ENCODE measurements at regions not wholly inside any gene's neighbourhood (a gene's known extent, or its start where the extent isn't known, plus 50 kb on each side); places are given as distances from the start of the nearest gene placed in this dataset.
A peak's percentile ranks its signal among the peaks of the same experiment; 100 is the strongest.

- no peak for DNase-seq
These were observed 350.8 kb upstream of the NFE2L3 start for GRCh38 chr7:25801214-25801613.

GRCh38 chr7:25802057-25802456 is 349.9 kb upstream of the NFE2L3 start:
- DNase-seq: no peak

GRCh38 chr7:25802473-25802872 is 349.5 kb upstream of the NFE2L3 start:
- DNase-seq: no peak

GRCh38 chr7:25803117-25803887 is 348.7 kb upstream of the NFE2L3 start:
- DNase-seq: no peak

GRCh38 chr7:25804154-25804553 is 347.8 kb upstream of the NFE2L3 start:
- DNase-seq: no peak

- DNase-seq: no peak
These were observed 346.8 kb upstream of the NFE2L3 start for GRCh38 chr7:25805027-25805687.

GRCh38 chr7:25807086-25807611 is 344.8 kb upstream of the NFE2L3 start:
- DNase-seq: no peak

GRCh38 chr7:25809441-25809840 is 342.6 kb upstream of the NFE2L3 start:
- no peak for DNase-seq

- DNase-seq: no peak
These were observed 339.7 kb upstream of the NFE2L3 start for GRCh38 chr7:25812086-25812850.

- no peak for DNase-seq
These were observed 338.6 kb upstream of the NFE2L3 start for GRCh38 chr7:25813381-25813780.

- no peak for DNase-seq
These were observed 336.3 kb upstream of the NFE2L3 start for GRCh38 chr7:25815711-25816110.

- DNase-seq: no peak
These were observed 331.5 kb upstream of the NFE2L3 start for GRCh38 chr7:25820432-25821040.

GRCh38 chr7:25821225-25821624 is 330.8 kb upstream of the NFE2L3 start:
- DNase-seq: no peak

GRCh38 chr7:25822823-25823222 is 329.2 kb upstream of the NFE2L3 start:
- DNase-seq: no peak

GRCh38 chr7:25823571-25823970 is 328.4 kb upstream of the NFE2L3 start:
- DNase-seq: no peak

- no peak for DNase-seq
These were observed 323.5 kb upstream of the NFE2L3 start for GRCh38 chr7:25828468-25828867.

GRCh38 chr7:25829663-25830062 is 322.3 kb upstream of the NFE2L3 start:
- no peak for DNase-seq

- DNase-seq: no peak
These were observed 321.8 kb upstream of the NFE2L3 start for GRCh38 chr7:25830215-25830614.

GRCh38 chr7:25831062-25831691 is 320.8 kb upstream of the NFE2L3 start:
- DNase-seq: no peak

GRCh38 chr7:25831831-25832411 is 320.1 kb upstream of the NFE2L3 start:
- peak in 3 of 56 donors; percentile 12 to 41 (median 29) for DNase-seq

- peak in 12 of 56 donors; percentile 3 to 55 (median 15) for DNase-seq
These were observed 319.5 kb upstream of the NFE2L3 start for GRCh38 chr7:25832456-25832855.
